Stimulated activated CD8-positive, alpha-beta memory T cell treated with anti-CD3 and anti-CD28 coated beads, Interleukin-15, amount 100 ng/mL, for 48 hours (primary cell): ENCODE measurements at regions not wholly inside any gene's neighbourhood (a gene's known extent, or its start where the extent isn't known, plus 50 kb on each side); places are given as distances from the start of the nearest gene placed in this dataset.

Experiments used
- DNase-seq, 2 donors: peaks; one replicate each; pipeline ENCODE4 v3.0.0-alpha.2; 2020; ENCODE audit warnings: low read depth in 2 of 2

GRCh38 chr14:75333606-75334548 lies 55.2 kb downstream of the FOS start:
- peak in 1 of 2 donors; percentile 7 for DNase-seq

GRCh38 chr14:75334549-75335051 lies 56.0 kb downstream of the FOS start:
- DNase-seq, result no peak

GRCh38 chr14:75335571-75335970 lies 56.9 kb downstream of the FOS start:
- DNase-seq, result no peak

- no peak for DNase-seq
Measured at GRCh38 chr14:75338398-75338797, 59.8 kb downstream of the FOS start.

GRCh38 chr14:75339059-75339458 lies 60.4 kb downstream of the FOS start:
- DNase-seq, result no peak

GRCh38 chr14:75340921-75341320 lies 62.3 kb downstream of the FOS start:
- DNase-seq, result no peak

GRCh38 chr14:75341620-75342019 lies 63.0 kb downstream of the FOS start:
- DNase-seq, result no peak

- no peak for DNase-seq
Measured at GRCh38 chr14:75342762-75343599, 64.4 kb downstream of the FOS start.

GRCh38 chr14:75343911-75344310 lies 65.3 kb downstream of the FOS start:
- DNase-seq, result no peak

- DNase-seq, result no peak
Measured at GRCh38 chr14:75344411-75344810, 65.8 kb downstream of the FOS start.

GRCh38 chr14:75350505-75351060 lies 72.0 kb downstream of the FOS start:
- DNase-seq, result no peak

GRCh38 chr14:75359098-75359497 lies 68.7 kb upstream of the JDP2 start:
- no peak for DNase-seq

- no peak for DNase-seq
Measured at GRCh38 chr14:75361041-75361440, 66.8 kb upstream of the JDP2 start.

- no peak for DNase-seq
Measured at GRCh38 chr14:75361751-75362433, 65.9 kb upstream of the JDP2 start.

GRCh38 chr14:75363130-75363529 lies 64.7 kb upstream of the JDP2 start:
- no peak for DNase-seq

GRCh38 chr14:75363570-75364227 lies 64.1 kb upstream of the JDP2 start:
- DNase-seq, result no peak

- DNase-seq, result no peak
Measured at GRCh38 chr14:75365116-75365515, 62.7 kb upstream of the JDP2 start.

- DNase-seq, result no peak
Measured at GRCh38 chr14:75366963-75367362, 60.9 kb upstream of the JDP2 start.

GRCh38 chr14:75368333-75368732 lies 59.5 kb upstream of the JDP2 start:
- DNase-seq, result no peak

- no peak for DNase-seq
Measured at GRCh38 chr14:75369506-75369905, 58.3 kb upstream of the JDP2 start.
